ENCODE measurements at regions not wholly inside any gene's neighbourhood (a gene's known extent, or its start where the extent isn't known, plus 50 kb on each side); places are given as distances from the start of the nearest gene placed in this dataset.

DNA sequence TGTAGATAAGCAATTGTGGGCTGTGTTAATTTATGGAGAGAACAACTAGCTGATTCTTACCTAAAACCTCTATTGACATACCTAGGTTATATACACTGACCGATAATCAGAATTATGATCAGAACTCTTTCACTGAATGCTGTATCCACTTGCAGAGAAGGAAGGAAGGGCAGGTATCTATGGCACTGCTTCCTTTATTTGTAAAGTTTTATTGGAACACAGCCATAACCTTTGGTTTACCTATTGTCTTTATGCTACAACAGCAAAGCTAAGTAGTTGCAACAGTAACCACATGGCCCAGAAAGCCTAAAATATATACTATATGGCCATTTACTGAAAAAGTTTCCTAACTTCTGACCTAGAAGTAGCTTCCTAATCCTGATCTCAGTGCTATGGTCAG lies 358.9 kb upstream of the ARID1B start:
- TF ChIP-seq GATA3 (IDR thresholded peaks at IDR 0.05; ENCODE audit: low read depth, low read length) (no peak), GATA2 (IDR thresholded peaks at IDR 0.05; ENCODE audit: low read depth, low read length) (no peak)
